NCI-H1694 treated with DMSO at 0.1 percent for 48 hours (cell line): ENCODE measurements at regions not wholly inside any gene's neighbourhood (a gene's known extent, or its start where the extent isn't known, plus 50 kb on each side); places are given as distances from the start of the nearest gene placed in this dataset.

ENCODE experiments used
- DNase-seq: peaks from one replicate; lab custom pipeline; 2025; lab: John Stamatoyannopoulos, UW

GRCh38 chr3:1551741-1552140, 458.9 kb downstream of the CNTN6 start:
- DNase-seq: no peak

GRCh38 chr3:1552831-1553230, 460.0 kb downstream of the CNTN6 start:
- no peak for DNase-seq

GRCh38 chr3:1561427-1561826, 468.6 kb downstream of the CNTN6 start:
- no peak for DNase-seq

- DNase-seq: no peak
Observed at GRCh38 chr3:1571736-1572135, 478.9 kb downstream of the CNTN6 start.

GRCh38 chr3:1576047-1576446, 483.2 kb downstream of the CNTN6 start:
- DNase-seq: no peak

- no peak for DNase-seq
Observed at GRCh38 chr3:1578124-1578806, 485.4 kb downstream of the CNTN6 start.

GRCh38 chr3:1583044-1583443, 490.2 kb downstream of the CNTN6 start:
- DNase-seq: no peak

- no peak for DNase-seq
Observed at GRCh38 chr3:1587426-1587825, 494.6 kb downstream of the CNTN6 start.

GRCh38 chr3:1591327-1592028, 498.7 kb downstream of the CNTN6 start:
- DNase-seq: no peak

GRCh38 chr3:1594940-1595339, 502.1 kb downstream of the CNTN6 start:
- no peak for DNase-seq

- DNase-seq: no peak
Observed at GRCh38 chr3:1600206-1600605, 498.5 kb upstream of the CNTN4 start.

- no peak for DNase-seq
Observed at GRCh38 chr3:1600700-1601418, 497.8 kb upstream of the CNTN4 start.

- peak; percentile 42 for DNase-seq
Observed at GRCh38 chr3:1609416-1609815, 489.2 kb upstream of the CNTN4 start.

GRCh38 chr3:1611824-1612223, 486.8 kb upstream of the CNTN4 start:
- DNase-seq: no peak

GRCh38 chr3:1613962-1614361, 484.7 kb upstream of the CNTN4 start:
- no peak for DNase-seq

GRCh38 chr3:1616744-1617143, 481.9 kb upstream of the CNTN4 start:
- no peak for DNase-seq

GRCh38 chr3:1623896-1624295, 474.8 kb upstream of the CNTN4 start:
- no peak for DNase-seq

- no peak for DNase-seq
Observed at GRCh38 chr3:1632128-1632527, 466.5 kb upstream of the CNTN4 start.

GRCh38 chr3:1661839-1662238, 436.8 kb upstream of the CNTN4 start:
- no peak for DNase-seq

- no peak for DNase-seq
Observed at GRCh38 chr3:1664266-1664665, 434.4 kb upstream of the CNTN4 start.

GRCh38 chr3:1666865-1667264, 431.8 kb upstream of the CNTN4 start:
- DNase-seq: no peak

GRCh38 chr3:1677576-1678156, 421.0 kb upstream of the CNTN4 start:
- DNase-seq: no peak

GRCh38 chr3:1692428-1692827, 406.2 kb upstream of the CNTN4 start:
- DNase-seq: no peak
